Ascending aorta (tissue), 2 donors: ENCODE measurements at regions not wholly inside any gene's neighbourhood (a gene's known extent, or its start where the extent isn't known, plus 50 kb on each side); places are given as distances from the start of the nearest gene placed in this dataset.

ENCODE experiments used
- DNase-seq, 2 donors: peaks; one replicate each; pipeline ENCODE4 v3.0.0-alpha.2; 2019; ENCODE audit warnings: low spot score in 2 of 2
- H3K27ac ChIP-seq, 2 donors: fragments of 200-600 bp; sonication (generic); one replicate each; pipeline ENCODE4 v1.5.1; 2016 to 2017; ENCODE audit warnings: mild to moderate bottlenecking in 1 of 2
- H3K27me3 ChIP-seq: fragments of 200-600 bp; sonication (generic); one replicate; pipeline ENCODE4 v1.5.1; 2017
- H3K36me3 ChIP-seq, 2 donors: fragments of 200-600 bp; sonication (generic); one replicate each; pipeline ENCODE4 v1.5.1; 2016
- H3K4me1 ChIP-seq, 2 donors: fragments of 200-600 bp; sonication (generic); one replicate each; pipeline ENCODE4 v1.5.1; 2016 to 2017; ENCODE audit warnings: mild to moderate bottlenecking in 1 of 2
- H3K4me3 ChIP-seq, 2 donors: fragments of 200-600 bp; sonication (generic); one replicate each; pipeline ENCODE4 v1.5.1; 2016 to 2017; ENCODE audit warnings: mild to moderate bottlenecking in 1 of 2
- H3K9me3 ChIP-seq, 2 donors: fragments of 200-600 bp; sonication (generic); one replicate each; pipeline ENCODE4 v1.5.1; 2016
- CTCF ChIP-seq, 3 experiments: fragments of 200-600 bp in 2 of 3; fragments of 450-650 bp in 1 of 3; sonication (generic) in 2 of 3; IDR thresholded peaks; one replicate each; pipeline ENCODE4 v1.5.1; 2016 to 2019; ENCODE audit warnings: antibody characterized with exemption in 3 of 3, mild to moderate bottlenecking in 1 of 3, moderate library complexity in 1 of 3
- intact Hi-C: fragments of 100-400 bp; cut with DNase I; formaldehyde crosslinking; loops from one replicate; pipeline ENCODE4 v1.15.1; 2023

- no peak for DNase-seq
- no peak overlapping the region for H3K27ac ChIP-seq
- no peaks in the 10 kb centered on the region for H3K4me1 ChIP-seq
- no peak for TF ChIP-seq CTCF (IDR thresholded peaks at IDR 0.05)
- H3K9me3 ChIP-seq, result no peaks in the 10 kb centered on the region
- H3K36me3 ChIP-seq, result no peaks in the 10 kb centered on the region
- H3K27me3 ChIP-seq, result no peaks in the 10 kb centered on the region
- intact Hi-C loops, result no loop called here
- H3K4me3 ChIP-seq, result no peak overlapping the region
These were observed 118.7 kb upstream of the SEC61G start for GRCh38 chr7:54877683-54878082.

- no peak for DNase-seq
- H3K27ac ChIP-seq, result no peak overlapping the region
- H3K9me3 ChIP-seq, result no peaks in the 10 kb centered on the region
- TF ChIP-seq CTCF (IDR thresholded peaks at IDR 0.05), result no peak
- H3K36me3 ChIP-seq, result no peaks in the 10 kb centered on the region
- H3K4me1 ChIP-seq, result no peaks in the 10 kb centered on the region
- H3K27me3 ChIP-seq, result no peaks in the 10 kb centered on the region
- intact Hi-C loops, result no loop called here
- no peak overlapping the region for H3K4me3 ChIP-seq
These were observed 119.3 kb upstream of the SEC61G start for GRCh38 chr7:54878339-54878738.

- H3K27ac ChIP-seq, result no peak overlapping the region
- no peak for TF ChIP-seq CTCF (IDR thresholded peaks at IDR 0.05)
- H3K27me3 ChIP-seq, result no peaks in the 10 kb centered on the region
- H3K36me3 ChIP-seq, result no peaks in the 10 kb centered on the region
- DNase-seq, result no peak
- intact Hi-C loops, result no loop called here
- H3K4me1 ChIP-seq, result no peaks in the 10 kb centered on the region
- H3K4me3 ChIP-seq, result no peak overlapping the region
- H3K9me3 ChIP-seq, result no peaks in the 10 kb centered on the region
These were observed 120.8 kb upstream of the SEC61G start for GRCh38 chr7:54879776-54880175.

GRCh38 chr7:54880326-54880989 lies 121.4 kb upstream of the SEC61G start:
- Histone ChIP-seq H3K27ac (no peak overlapping the region), H3K27me3 (no peaks in the 10 kb centered on the region), H3K4me1 (no peaks in the 10 kb centered on the region), H3K9me3 (no peaks in the 10 kb centered on the region), H3K4me3 (no peak overlapping the region), H3K36me3 (no peaks in the 10 kb centered on the region)
- TF ChIP-seq CTCF (IDR thresholded peaks at IDR 0.05), result no peak
- intact Hi-C loops, result no loop called here
- no peak for DNase-seq

GRCh38 chr7:54881816-54882520 lies 123.0 kb upstream of the SEC61G start:
- H3K27ac ChIP-seq, result no peak overlapping the region

More at GRCh38 chr7:54881816-54882520, 123.0 kb upstream of the SEC61G start:
- no peaks in the 10 kb centered on the region for H3K4me1 ChIP-seq
- H3K36me3 ChIP-seq, result no peaks in the 10 kb centered on the region
- DNase-seq, result no peak
- no peak for TF ChIP-seq CTCF (IDR thresholded peaks at IDR 0.05)
- H3K4me3 ChIP-seq, result no peak overlapping the region
- intact Hi-C loops, result no loop called here
- H3K27me3 ChIP-seq, result no peaks in the 10 kb centered on the region
- H3K9me3 ChIP-seq, result no peaks in the 10 kb centered on the region
